NCI-H1417 treated with DMSO at 0.1 percent for 48 hours (cell line): ENCODE measurements at regions not wholly inside any gene's neighbourhood (a gene's known extent, or its start where the extent isn't known, plus 50 kb on each side); places are given as distances from the start of the nearest gene placed in this dataset.

Source experiments
- DNase-seq: peaks from one replicate; lab custom pipeline; 2025; lab: John Stamatoyannopoulos, UW

- no peak for DNase-seq
Observed at GRCh38 chr15:70491201-70491621, 272.1 kb downstream of the UACA start.

GRCh38 chr15:70490838-70491155, 272.6 kb downstream of the UACA start:
- DNase-seq: no peak

- DNase-seq: no peak
Observed at GRCh38 chr15:70490148-70490837, 273.1 kb downstream of the UACA start.

GRCh38 chr15:70488941-70489848, 274.2 kb downstream of the UACA start:
- no peak for DNase-seq

GRCh38 chr15:70488002-70488605, 275.3 kb downstream of the UACA start:
- no peak for DNase-seq

- no peak for DNase-seq
Observed at GRCh38 chr15:70487387-70487740, 276.0 kb downstream of the UACA start.

GRCh38 chr15:70486451-70487386, 276.6 kb downstream of the UACA start:
- DNase-seq: no peak

- DNase-seq: no peak
Observed at GRCh38 chr15:70486012-70486411, 277.3 kb downstream of the UACA start.

GRCh38 chr15:70484993-70485392, 278.4 kb downstream of the UACA start:
- DNase-seq: no peak

- no peak for DNase-seq
Observed at GRCh38 chr15:70483513-70483912, 279.8 kb downstream of the UACA start.

GRCh38 chr15:70480196-70480856, 283.0 kb downstream of the UACA start:
- no peak for DNase-seq

GRCh38 chr15:70479785-70480184, 283.6 kb downstream of the UACA start:
- no peak for DNase-seq

GRCh38 chr15:70479056-70479455, 284.3 kb downstream of the UACA start:
- DNase-seq: no peak

GRCh38 chr15:70478251-70478990, 284.9 kb downstream of the UACA start:
- DNase-seq: peak; percentile 45

GRCh38 chr15:70477750-70478250, 285.6 kb downstream of the UACA start:
- no peak for DNase-seq

GRCh38 chr15:70476441-70476840, 286.9 kb downstream of the UACA start:
- DNase-seq: no peak

- no peak for DNase-seq
Observed at GRCh38 chr15:70475921-70476320, 287.4 kb downstream of the UACA start.

- no peak for DNase-seq
Observed at GRCh38 chr15:70475407-70475781, 288.0 kb downstream of the UACA start.

GRCh38 chr15:70474471-70475406, 288.6 kb downstream of the UACA start:
- DNase-seq: no peak
